GM19043 (cell line): ENCODE measurements at regions not wholly inside any gene's neighbourhood (a gene's known extent, or its start where the extent isn't known, plus 50 kb on each side); places are given as distances from the start of the nearest gene placed in this dataset.
"Not testable (repeated sequence)": the region's sequence is repeated elsewhere in the genome, so short reads cannot be mapped to it uniquely, and the experiment has no call there.

ENCODE experiments used
- ATAC-seq: cut with Tn5 transposase; IDR thresholded peaks from one replicate; pipeline ENCODE4 v1.9.1; 2021; ENCODE audit warnings: low read depth; ENCODE audit not compliant: unreplicated experiment

- no peak for ATAC-seq
Measured at GRCh38 chr12:42935090-42935489, 345.5 kb upstream of the PRICKLE1 start.

DNA sequence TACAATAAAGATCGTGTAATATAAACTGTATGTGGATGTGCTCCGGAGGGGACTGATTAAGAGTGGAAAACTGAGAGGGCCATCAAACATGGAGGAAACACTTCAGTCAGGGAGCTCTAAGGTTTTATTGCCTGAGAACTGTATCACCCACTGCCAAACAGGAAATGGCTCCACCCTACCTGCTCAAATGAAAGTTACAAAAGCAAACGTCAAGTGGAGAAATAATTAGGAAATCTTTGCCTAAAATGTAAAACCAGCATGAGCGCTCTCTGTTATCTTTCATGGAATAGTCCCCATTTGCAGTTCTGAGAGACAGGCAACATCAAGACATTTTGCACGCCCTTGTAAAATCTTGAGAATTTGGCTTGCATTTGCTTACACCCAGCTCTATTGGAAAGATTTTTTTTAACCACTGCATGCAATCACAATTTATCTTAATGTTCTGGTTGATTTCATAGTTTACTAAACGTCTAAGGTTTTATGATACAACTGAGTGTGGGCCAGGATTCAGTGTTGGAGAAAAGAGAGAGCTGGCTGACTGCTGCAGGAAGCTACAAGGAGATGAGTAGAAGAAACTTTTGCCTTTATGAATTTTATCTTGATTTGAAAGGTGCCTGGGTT, 344.0 kb upstream of the PRICKLE1 start:
- no peak for ATAC-seq

- no peak for ATAC-seq
Measured at GRCh38 chr12:42932936-42933335, 343.4 kb upstream of the PRICKLE1 start.

DNA sequence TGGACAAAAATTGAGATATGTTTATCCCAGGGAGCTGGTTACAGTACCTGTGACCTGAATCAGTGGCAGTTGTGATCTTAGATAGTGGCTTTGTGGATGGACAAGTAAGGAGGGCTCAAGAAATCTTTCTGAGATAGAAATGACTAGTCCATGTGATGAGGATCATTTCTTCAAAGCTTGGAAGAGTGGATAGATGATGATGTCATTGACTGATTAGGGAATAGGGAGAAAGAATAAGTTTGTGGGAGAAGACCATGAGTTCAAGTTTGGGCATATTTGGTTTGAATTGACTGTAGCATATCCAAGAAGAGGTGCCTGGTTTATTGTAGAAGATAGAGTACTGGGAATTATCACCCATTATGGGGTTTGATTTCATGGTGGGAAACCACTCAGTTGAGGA, 336.7 kb upstream of the PRICKLE1 start:
- no peak for ATAC-seq

GRCh38 chr12:42924482-42924881, 334.9 kb upstream of the PRICKLE1 start:
- ATAC-seq, result no peak

DNA sequence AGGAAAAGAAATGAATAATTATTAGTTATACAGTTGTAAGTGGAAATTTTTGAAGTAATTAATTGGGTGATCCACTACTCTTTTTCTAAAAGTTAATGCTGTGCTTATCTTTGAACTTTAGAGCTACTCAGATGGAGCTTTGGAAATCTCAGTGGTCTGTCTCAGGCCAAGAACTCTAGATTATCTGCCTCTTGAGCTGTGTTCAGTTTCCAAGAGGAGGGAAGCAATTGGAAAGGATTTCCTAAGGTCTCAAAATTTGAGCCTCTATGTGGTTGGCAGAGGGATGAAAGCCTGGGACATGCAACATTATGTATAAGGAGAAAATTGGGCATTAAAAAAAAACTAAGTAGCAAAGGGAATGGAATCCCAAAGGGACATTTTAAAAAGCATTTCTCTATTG, 334.0 kb upstream of the PRICKLE1 start:
- no peak for ATAC-seq

DNA sequence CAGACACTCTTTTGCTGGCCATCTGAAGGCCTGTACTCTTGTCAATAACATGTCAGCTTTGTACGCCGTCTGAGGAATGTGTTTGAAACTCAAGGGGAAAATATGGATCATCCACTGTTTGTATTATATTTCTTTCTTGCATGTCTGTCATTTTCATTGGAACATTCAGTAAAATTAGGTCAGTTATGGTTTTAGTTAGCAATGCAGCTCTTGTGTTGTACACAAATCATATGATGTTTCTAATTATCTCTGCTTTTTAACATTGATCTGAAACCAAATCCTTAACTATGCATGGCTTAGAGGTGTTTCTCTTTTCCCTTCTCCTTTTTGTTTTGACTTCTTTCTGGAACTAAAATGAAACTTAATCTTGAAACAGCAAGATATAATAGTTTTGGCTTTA, 333.6 kb upstream of the PRICKLE1 start:
- ATAC-seq, result no peak

DNA sequence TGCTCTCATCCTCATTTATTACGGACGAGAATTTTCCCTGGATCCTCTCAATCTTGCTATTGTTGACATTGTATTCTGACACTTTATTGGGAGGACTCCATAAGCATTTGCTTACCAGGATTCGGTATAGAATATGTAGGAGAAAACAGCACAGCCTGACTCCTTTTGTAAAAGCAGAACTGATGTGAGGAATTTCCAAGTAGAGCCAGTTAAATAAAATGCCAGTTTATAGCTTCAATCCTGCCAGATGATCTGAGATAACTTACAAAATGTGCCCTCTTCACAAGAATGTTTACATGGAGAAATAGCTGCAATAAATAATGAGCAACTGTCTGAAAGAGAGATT, 332.9 kb upstream of the PRICKLE1 start:
- no peak for ATAC-seq

- no peak for ATAC-seq
Measured at GRCh38 chr12:42921741-42922504, 332.4 kb upstream of the PRICKLE1 start.

- no peak for ATAC-seq
Measured at GRCh38 chr12:42919691-42920090, 330.1 kb upstream of the PRICKLE1 start.

DNA sequence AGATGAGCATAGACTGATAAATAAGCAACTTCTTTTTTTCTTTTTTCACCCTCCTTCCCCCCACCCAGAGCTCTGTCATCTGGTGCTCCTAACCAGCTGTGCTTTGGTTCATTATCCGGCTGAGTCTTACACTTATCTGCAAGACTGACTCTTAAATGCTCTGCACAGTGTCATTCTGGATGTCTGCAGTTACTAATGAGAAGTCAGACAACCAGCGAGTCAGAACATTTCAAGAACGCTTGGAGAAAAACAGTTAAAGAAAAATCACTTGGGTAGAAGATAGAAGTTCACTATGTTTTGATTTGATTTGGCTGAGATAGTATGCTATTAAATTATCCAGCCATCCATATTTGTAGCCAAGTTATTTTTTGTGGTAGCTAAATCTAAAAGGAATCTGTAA, 328.9 kb upstream of the PRICKLE1 start:
- no peak for ATAC-seq

DNA sequence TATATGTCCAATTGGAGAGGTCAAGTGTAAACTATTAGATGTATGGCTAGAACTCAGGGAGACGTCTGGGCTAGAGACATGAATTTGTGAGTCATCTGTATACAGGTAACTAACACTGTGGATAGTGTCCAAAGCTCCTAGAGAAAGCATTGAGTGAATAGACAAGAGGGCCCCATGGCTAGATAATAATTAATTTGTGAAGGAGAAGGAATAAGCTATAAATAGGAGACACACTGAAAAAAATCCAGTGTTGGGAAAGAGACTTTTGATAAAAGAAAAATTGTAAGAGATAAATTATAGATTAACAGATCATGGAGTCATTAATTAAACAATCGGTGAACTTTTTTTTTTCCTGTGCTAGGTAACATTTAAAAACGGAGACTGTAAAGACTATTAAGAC, 326.6 kb upstream of the PRICKLE1 start:
- no peak for ATAC-seq

DNA sequence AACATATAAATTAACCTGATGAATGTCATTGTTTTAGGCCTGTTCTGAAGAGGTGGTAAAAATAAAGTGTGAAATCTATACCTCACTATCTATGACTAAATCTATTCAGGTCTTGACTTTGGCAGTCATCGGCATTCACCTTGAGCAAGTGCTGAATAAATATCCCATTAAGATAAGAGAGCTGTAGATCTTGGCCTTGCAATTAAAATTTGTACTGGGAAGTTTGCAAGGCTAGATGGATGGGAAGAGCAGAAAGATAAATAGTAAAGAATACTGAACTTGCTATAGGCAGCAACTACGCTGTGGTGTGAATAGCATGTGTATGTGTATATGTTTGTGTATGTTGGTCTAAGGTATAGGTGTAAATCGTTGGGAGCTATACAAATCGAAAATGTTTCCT, 325.9 kb upstream of the PRICKLE1 start:
- ATAC-seq, result no peak

DNA sequence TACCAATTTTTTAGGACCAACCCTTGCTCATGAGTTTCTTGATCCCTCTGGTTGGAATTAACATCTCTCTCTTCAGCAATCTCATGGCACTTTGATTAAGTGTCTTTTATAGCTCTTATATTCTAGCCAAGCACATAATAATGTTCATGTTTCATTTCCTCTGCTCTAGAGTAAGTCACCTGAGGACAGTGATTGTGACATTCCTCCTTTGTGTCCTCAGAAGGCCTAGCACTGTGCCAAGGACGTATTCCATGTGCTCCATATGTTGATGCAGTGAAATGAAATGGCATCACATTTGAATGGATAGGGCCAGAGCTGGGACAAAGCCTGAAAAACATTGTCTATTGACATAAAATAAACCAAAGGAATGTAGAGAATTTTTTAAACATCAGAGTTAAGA, 322.8 kb upstream of the PRICKLE1 start:
- ATAC-seq, result no peak

- ATAC-seq, result no peak
Measured at GRCh38 chr12:42910656-42911055, 321.1 kb upstream of the PRICKLE1 start.

DNA sequence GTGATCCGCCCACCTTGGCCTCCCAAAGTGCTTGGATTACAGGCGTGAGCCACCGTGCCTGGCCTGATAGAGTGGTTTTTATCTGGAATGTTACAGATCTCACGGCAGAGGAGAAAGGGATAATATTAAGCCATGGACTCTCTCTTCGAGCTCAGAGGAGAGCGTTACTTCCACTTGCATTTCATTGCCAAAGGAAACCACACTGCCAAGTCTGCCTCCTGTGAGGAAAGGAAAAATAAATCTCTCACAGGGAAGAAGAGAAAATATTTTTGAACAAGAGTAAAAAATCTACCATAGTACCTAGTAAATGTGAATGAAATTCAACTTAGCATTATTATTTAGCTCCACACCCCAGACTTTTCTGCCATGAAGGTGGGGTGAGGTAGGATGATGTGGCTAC, 319.2 kb upstream of the PRICKLE1 start:
- ATAC-seq, result no peak

DNA sequence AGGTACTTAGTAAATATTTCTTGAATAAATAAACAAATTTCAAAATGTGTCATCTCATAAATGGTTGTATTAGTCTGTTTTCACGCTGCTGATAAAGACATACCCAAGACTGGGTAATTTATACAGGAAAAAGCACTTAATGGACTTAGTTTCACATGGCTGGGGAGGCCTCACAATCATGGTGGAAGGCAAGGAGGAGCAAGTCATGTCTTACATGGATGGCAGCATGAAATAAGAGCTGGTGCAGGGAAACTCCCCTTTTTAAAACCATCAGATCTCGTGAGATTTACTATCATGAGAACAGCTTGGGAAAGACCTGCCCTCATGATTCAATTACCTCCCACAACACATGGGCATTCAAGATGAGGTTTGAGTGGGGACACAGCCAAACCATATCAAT, 317.3 kb upstream of the PRICKLE1 start:
- ATAC-seq, result not testable (repeated sequence)

DNA sequence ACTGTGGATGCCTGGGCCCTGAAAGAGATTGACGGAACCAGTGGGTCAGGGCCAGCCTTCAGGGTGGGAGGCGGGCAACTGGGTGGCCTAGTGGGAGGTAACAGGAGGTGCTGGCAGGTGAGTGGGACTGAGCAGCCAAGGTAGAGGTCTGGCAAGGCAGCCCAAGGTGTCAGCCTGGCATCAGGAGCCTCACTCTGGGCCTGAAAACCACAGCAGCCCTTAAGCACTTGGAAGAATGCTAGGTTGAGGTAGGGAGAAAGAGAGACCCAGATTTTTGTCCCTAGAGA, 315.8 kb upstream of the PRICKLE1 start:
- ATAC-seq, result no peak

DNA sequence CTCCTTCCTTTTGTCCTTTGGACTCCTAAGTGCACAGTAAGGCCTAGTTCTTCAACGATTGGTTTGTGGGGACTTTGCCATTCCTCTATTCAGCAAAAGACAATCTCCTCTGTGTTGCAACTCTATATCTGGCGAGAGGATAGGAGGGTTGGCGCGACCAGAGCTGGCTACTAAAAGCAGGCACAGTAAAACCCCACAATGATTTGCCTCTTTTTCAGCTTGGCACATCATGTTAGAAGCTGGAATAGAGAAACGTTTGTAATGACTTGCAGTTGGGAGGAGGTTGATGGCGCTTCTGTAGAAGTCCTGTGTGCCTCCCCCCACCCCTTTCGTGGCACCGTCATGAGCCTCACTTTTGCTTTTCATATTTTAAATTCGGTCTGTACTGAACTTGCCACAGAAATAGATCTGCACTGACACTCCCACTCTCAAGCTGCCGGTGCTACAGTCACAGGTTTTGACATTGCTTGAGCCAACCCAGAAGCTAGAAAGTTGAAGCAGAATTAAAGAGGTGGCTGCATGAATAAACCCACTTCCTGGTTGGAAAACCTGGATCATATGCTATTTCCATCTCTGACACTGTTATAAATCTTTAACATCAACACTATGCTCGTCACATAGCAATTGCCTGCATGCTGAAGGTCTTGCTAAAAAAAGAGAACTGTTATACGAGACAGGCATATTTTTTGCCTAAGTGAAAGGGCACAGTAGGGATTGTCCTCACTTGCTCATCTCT, 315.3 kb upstream of the PRICKLE1 start:
- no peak for ATAC-seq

DNA sequence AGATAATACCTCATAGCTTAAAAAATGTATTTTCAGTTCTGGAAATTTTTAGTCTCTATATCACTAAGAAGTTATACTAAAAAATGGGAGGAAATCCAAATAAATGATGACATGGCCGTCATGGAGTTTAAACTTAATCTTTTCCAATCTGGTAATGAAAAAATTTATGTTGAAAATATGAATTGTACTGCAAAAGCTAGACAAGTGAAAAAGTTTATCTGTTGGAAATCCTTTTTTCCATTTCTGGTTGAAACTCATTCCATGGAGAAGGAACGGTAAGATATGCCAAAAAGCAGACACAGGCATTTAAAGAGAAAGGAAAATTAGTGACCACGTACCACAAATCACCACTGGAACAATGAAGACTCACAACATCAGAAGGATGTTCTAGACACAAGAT, 314.2 kb upstream of the PRICKLE1 start:
- ATAC-seq, result no peak

DNA sequence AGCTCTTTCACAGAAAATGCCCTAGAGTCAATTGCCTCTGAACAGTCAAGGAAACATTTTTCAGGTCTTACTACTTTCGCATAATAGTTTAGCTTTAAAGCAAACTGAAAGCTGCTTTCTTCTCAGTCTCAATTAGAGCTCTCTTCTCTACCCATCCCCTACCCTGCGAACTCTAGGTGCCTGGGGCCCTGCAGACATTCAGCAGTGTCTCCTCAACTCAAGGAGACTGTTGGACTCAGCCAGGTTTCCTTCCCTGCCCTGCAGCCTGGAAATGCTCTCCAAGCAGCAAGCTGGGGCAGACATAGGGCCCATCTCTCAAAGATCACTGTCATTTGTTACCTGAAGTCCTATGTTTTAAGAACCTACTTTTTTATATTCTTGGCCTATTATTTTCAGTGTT, 312.5 kb upstream of the PRICKLE1 start:
- ATAC-seq, result no peak

- ATAC-seq, result no peak
Measured at GRCh38 chr12:42893803-42894202, 304.3 kb upstream of the PRICKLE1 start.
